ENCODE measurements at regions not wholly inside any gene's neighbourhood (a gene's known extent, or its start where the extent isn't known, plus 50 kb on each side); places are given as distances from the start of the nearest gene placed in this dataset.

DNA sequence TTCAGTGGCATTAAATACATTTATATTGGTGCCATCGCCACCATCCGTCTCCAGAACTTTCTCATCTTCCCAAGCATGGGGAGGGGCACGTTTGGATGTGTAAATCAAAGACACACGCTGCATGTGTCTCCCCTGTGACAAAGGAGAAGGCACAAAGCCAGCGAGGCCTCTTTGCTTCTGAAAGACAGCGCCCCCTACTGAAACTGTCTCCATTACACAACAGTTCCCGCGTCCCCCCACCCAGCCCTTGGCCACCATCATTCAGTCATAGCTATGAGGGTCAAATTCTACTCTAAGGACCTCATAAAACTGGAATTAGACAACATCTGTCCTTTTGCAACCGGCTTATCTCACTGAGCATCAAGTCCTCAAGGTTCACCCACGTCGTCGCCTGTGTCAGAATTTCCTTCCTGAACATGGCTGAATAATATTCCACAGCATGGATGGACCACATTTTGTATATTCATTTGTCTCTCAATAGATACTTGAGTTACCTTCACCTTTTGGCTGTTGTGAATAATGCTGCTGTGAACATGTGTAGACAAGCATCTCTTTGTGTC, 64.8 kb downstream of the IGF2 start:
- Histone ChIP-seq H2AFZ (replicated peaks; ENCODE audit: low read length, poor library complexity) (no peak overlapping the region), H3K27me3 (ENCODE audit: control insufficient read depth, insufficient read depth, low read length) (peaks cover 27% of the 10 kb centered on the region), H2AK5ac (ENCODE audit: low read depth, low read length) (no peak overlapping the region), H3K36me3 (ENCODE audit: control insufficient read depth, insufficient read depth, low read length) (no peaks in the 10 kb centered on the region), H4K8ac (ENCODE audit: low read depth in 2 of 2, low read length in 2 of 2) (no peak overlapping the region), H2BK15ac (ENCODE audit: low read depth, low read length) (no peak overlapping the region), H3K14ac (replicated peaks; ENCODE audit: low read depth, low read length) (no peak overlapping the region), H2BK5ac (ENCODE audit: low read depth, low read length, poor library complexity, severe bottlenecking) (no peak overlapping the region), H3K4me2 (ENCODE audit: low read depth, low read length) (no peak overlapping the region), H3K9ac (ENCODE audit: low read depth, low read length) (no peak overlapping the region), H3K9me1 (ENCODE audit: insufficient read depth, low read length) (peaks cover 12% of the 10 kb centered on the region), H4K20me1 (ENCODE audit: insufficient read depth, low read length) (no peaks in the 10 kb centered on the region), H3K4ac (ENCODE audit: low read depth, low read length) (no peak overlapping the region), H3K79me1 (ENCODE audit: low read depth in 1 of 2, low read length in 2 of 2) (no peaks in the 10 kb centered on the region), H4K5ac (ENCODE audit: low read depth, low read length) (no peak overlapping the region), H2BK20ac (ENCODE audit: low read depth, low read length) (no peak overlapping the region), H3K4me3 (ENCODE audit: insufficient read depth, low read depth, low read length) (no peak overlapping the region), H4K91ac (ENCODE audit: insufficient read depth, low read depth, low read length) (no peak overlapping the region), H2BK120ac (ENCODE audit: low read depth, low read length) (no peak overlapping the region), H3K56ac (ENCODE audit: extremely low read depth, insufficient read depth, low read length) (no peak overlapping the region), H3K18ac (ENCODE audit: low read depth, low read length) (no peak overlapping the region), H3K27ac (ENCODE audit: insufficient read depth, low read length) (no peak overlapping the region), H3K9me3 (ENCODE audit: control insufficient read depth, insufficient read depth, low read length) (0 out of 2 replicates have a peak, but pooled peaks cover 2% of the 10 kb centered on the region), H3K23ac (ENCODE audit: low read depth, low read length) (no peak overlapping the region), H2AK9ac (replicated peaks; ENCODE audit: low read depth, low read length, poor library complexity) (no peak overlapping the region), H3K4me1 (ENCODE audit: control insufficient read depth, insufficient read depth, low read length) (peaks cover 6% of the 10 kb centered on the region)
- in situ Hi-C loops (cut with MboI; ENCODE audit: low sequenced_read_pairs) (no loop called here), intact Hi-C loops (cut with micrococcal nuclease) (no loop called here), dilution Hi-C loops (cut with HindIII; ENCODE audit: low sequenced_read_pairs, unreplicated experiment) (no loop called here)
- no peak for ATAC-seq (ENCODE audit: low read depth)
- TF ChIP-seq, protein P1, sequence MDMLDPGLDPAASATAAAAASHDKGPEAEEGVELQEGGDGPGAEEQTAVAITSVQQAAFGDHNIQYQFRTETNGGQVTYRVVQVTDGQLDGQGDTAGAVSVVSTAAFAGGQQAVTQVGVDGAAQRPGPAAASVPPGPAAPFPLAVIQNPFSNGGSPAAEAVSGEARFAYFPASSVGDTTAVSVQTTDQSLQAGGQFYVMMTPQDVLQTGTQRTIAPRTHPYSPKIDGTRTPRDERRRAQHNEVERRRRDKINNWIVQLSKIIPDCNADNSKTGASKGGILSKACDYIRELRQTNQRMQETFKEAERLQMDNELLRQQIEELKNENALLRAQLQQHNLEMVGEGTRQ (IDR thresholded peaks at IDR 0.05; ENCODE audit: low read depth, low read length) = no peak
- no peak for TF ChIP-seq RAD21 (IDR thresholded peaks at IDR 0.05; ENCODE audit: low read length)
- TF ChIP-seq CEBPB (IDR thresholded peaks at IDR 0.05; ENCODE audit: low read depth, low read length) = no peak
- no peak for TF ChIP-seq MXI1 (IDR thresholded peaks at IDR 0.05; ENCODE audit: borderline replicate concordance, low read depth, low read length)
- TF ChIP-seq RCOR1 (IDR thresholded peaks at IDR 0.05; ENCODE audit: insufficient replicate concordance, low read length) = no peak
- BruUV-seq (replicated peaks) = no TSS peak
- DNase-seq = no peak
- CTCF ChIA-PET = no interaction called here
- POLR2A ChIA-PET (ENCODE audit: unreplicated experiment) = no interaction called here
- 90% methylated on average over 6 of the region's 12 CpGs; no CpG with 5 or more reads in 1 of the 2 experiments for WGBS, 2 experiments (ENCODE audit: extremely low coverage in 2 of 2, insufficient read length in 1 of 2)
